Endothelial cell of umbilical vein (primary cell): ENCODE measurements at regions not wholly inside any gene's neighbourhood (a gene's known extent, or its start where the extent isn't known, plus 50 kb on each side); places are given as distances from the start of the nearest gene placed in this dataset.

ENCODE experiments used
- BruUV-seq: library from RNA; stranded (reverse); fragments of 400-500 nt; replicated peaks from 2 replicates; lab custom pipeline; 2021; lab: Mats Ljungman, UMichigan
- CTCF ChIA-PET: fragments of 300-600, 350-600 bp; sonication (Branson Sonifier 250); formaldehyde crosslinking; loops from one replicate; lab custom pipeline; 2021; ENCODE audit warnings: antibody characterized with exemption, inconsistent platforms; lab: Charles Lee
- POLR2A ChIA-PET: fragments of 300-600, 350-600 bp; sonication (Branson Sonifier 250); formaldehyde crosslinking; loops from one replicate; lab custom pipeline; 2021; ENCODE audit warnings: antibody characterized with exemption, inconsistent platforms; lab: Charles Lee
- DNase-seq: peaks from one replicate; pipeline ENCODE4 v3.0.0-alpha.2; 2011; ENCODE audit warnings: low read depth, low spot score
- FAIRE-seq: peaks from 2 replicates; lab custom pipeline; 2011; peaks lifted over from hg19 to GRCh38; lab: Jason Lieb, UNC
- H2AFZ ChIP-seq: 2 replicates; pipeline ENCODE4 v1.6.0; 2012; ENCODE audit warnings: low read depth, low read length, control low read depth, inconsistent platforms
- H3K27ac ChIP-seq: 2 replicates; pipeline ENCODE4 v1.5.1; 2011; ENCODE audit warnings: low read depth, mild to moderate bottlenecking, control low read depth, low read length, moderate library complexity; ENCODE audit not compliant: insufficient read depth
- H3K27me3 ChIP-seq, 2 experiments: 2 replicates each; pipeline versions ENCODE4 v1.6.0 to v1.6.1; 2011; ENCODE audit warnings: low read length in 2 of 2, mixed read lengths in 1 of 2; ENCODE audit not compliant: control insufficient read depth in 2 of 2, insufficient read depth in 2 of 2
- H3K36me3 ChIP-seq, 2 experiments: 2 replicates in 1 of 2; 3 replicates in 1 of 2; pipeline ENCODE4 v1.5.1; 2011; ENCODE audit warnings: low read length in 2 of 2, mild to moderate bottlenecking in 1 of 2, moderate library complexity in 1 of 2; ENCODE audit not compliant: control insufficient read depth in 2 of 2, insufficient read depth in 2 of 2; ENCODE audit errors: extremely low read depth in 1 of 2
- H3K4me1 ChIP-seq: 3 replicates; pipeline ENCODE4 v1.5.1; 2011; ENCODE audit warnings: mild to moderate bottlenecking, low read length; ENCODE audit not compliant: control insufficient read depth, insufficient read depth; ENCODE audit errors: extremely low read depth
- H3K4me2 ChIP-seq: 2 replicates; pipeline ENCODE4 v1.6.1; 2011; ENCODE audit warnings: low read length, control low read depth, mixed read lengths; ENCODE audit not compliant: insufficient read depth
- H3K4me3 ChIP-seq, 3 experiments: fragments of 200-600 bp in 1 of 3; sonication (generic), shearing (Covaris generic) in 1 of 3; replicated peaks in 1 of 3; 2 replicates each; pipeline ENCODE4 v1.5.1; 2011 to 2016; ENCODE audit warnings: control low read depth in 3 of 3, low read length in 3 of 3, mild to moderate bottlenecking in 2 of 3, inconsistent platforms in 1 of 3, low read depth in 1 of 3, moderate library complexity in 1 of 3; ENCODE audit not compliant: insufficient read depth in 1 of 3
- H3K79me2 ChIP-seq: 2 replicates; pipeline ENCODE4 v1.6.0; 2012; ENCODE audit warnings: low read length, inconsistent platforms; ENCODE audit not compliant: control insufficient read depth, insufficient read depth
- H3K9ac ChIP-seq: replicated peaks from 2 replicates; pipeline ENCODE3; 2011; ENCODE audit warnings: low read length, control low read depth; ENCODE audit not compliant: insufficient read depth; ENCODE audit errors: extremely low read depth
- H3K9me1 ChIP-seq: replicated peaks from 3 replicates; pipeline ENCODE4 v1.6.0; 2011; ENCODE audit warnings: mild to moderate bottlenecking, low read length; ENCODE audit not compliant: control insufficient read depth, insufficient read depth; ENCODE audit errors: extremely low read depth
- H3K9me3 ChIP-seq: replicated peaks from 2 replicates; pipeline ENCODE4 v1.5.1; 2012; ENCODE audit warnings: low read length, inconsistent platforms; ENCODE audit not compliant: control insufficient read depth, insufficient read depth
- H4K20me1 ChIP-seq: replicated peaks from 2 replicates; pipeline ENCODE3; 2011; ENCODE audit warnings: mild to moderate bottlenecking, low read length; ENCODE audit not compliant: control insufficient read depth, insufficient read depth; ENCODE audit errors: extremely low read depth
- EZH2 ChIP-seq: IDR thresholded peaks from 2 replicates; pipeline ENCODE4 v1.6.1; 2012; ENCODE audit warnings: borderline replicate concordance, low read depth, mild to moderate bottlenecking, moderate library complexity, low read length, inconsistent platforms; ENCODE audit not compliant: severe bottlenecking
- FOS ChIP-seq: IDR thresholded peaks from 2 replicates; pipeline ENCODE4 v1.6.1; 2011; ENCODE audit warnings: mild to moderate bottlenecking, low read length, moderate library complexity, borderline replicate concordance; ENCODE audit not compliant: insufficient read depth
- GATA2 ChIP-seq: IDR thresholded peaks from 2 replicates; pipeline ENCODE4 v1.7.0; 2011; ENCODE audit warnings: low read depth, mild to moderate bottlenecking, moderate library complexity, mixed read lengths, low read length; ENCODE audit not compliant: insufficient read length, insufficient read depth
- JUN ChIP-seq: IDR thresholded peaks from 2 replicates; pipeline ENCODE4 v1.6.1; 2011; ENCODE audit warnings: borderline replicate concordance, low read depth; ENCODE audit not compliant: insufficient read length, insufficient read depth
- MYC ChIP-seq: IDR thresholded peaks from one replicate; pipeline ENCODE4 v1.6.1; 2011; ENCODE audit warnings: mild to moderate bottlenecking, low read depth, low read length
- POLR2A ChIP-seq: IDR thresholded peaks from 2 replicates; pipeline ENCODE4 v1.6.1; 2012; ENCODE audit warnings: low read depth, mild to moderate bottlenecking, control low read depth, low read length
- POLR2AphosphoS5 ChIP-seq: IDR thresholded peaks from 2 replicates; pipeline ENCODE4 v1.6.1; 2012; ENCODE audit warnings: low read depth, mild to moderate bottlenecking, control low read depth, low read length, moderate library complexity; ENCODE audit not compliant: insufficient read depth
- dilution Hi-C: fragments of 300-500 bp; cut with MboI; formaldehyde crosslinking; loops from one replicate; pipeline ENCODE4 v1.15.0; 2019; ENCODE audit warnings: low sequenced_read_pairs; ENCODE audit not compliant: extremely low pct_ligation_motif_present
- intact Hi-C: fragments of 100-400 bp; cut with micrococcal nuclease; formaldehyde crosslinking; loops from one replicate; pipeline ENCODE4 v1.10.0; 2022
- TF ChIP-seq, protein P1 (sequence below): IDR thresholded peaks from 2 replicates; pipeline ENCODE4 v1.6.1; 2011; ENCODE audit not compliant: insufficient read depth, insufficient read length
- TF ChIP-seq, protein P2 (sequence below), 2 donors: IDR thresholded peaks; 1 replicate in 1 of 2; 2 replicates in 1 of 2; pipeline ENCODE4 v1.5.1; 2011; ENCODE audit warnings: low read length in 2 of 2, mild to moderate bottlenecking in 2 of 2, moderate library complexity in 2 of 2, control low read depth in 1 of 2, inconsistent platforms in 1 of 2, low read depth in 1 of 2; ENCODE audit not compliant: insufficient read depth in 1 of 2; ENCODE audit errors: extremely low read depth in 1 of 2

GRCh38 chr7:51481421-51481820 is 164.8 kb upstream of the COBL start:
- no peaks in the 10 kb centered on the region for H3K9me1 ChIP-seq
- no peak for DNase-seq
- no peak overlapping the region for H3K27ac ChIP-seq
- no peaks in the 10 kb centered on the region for H3K4me1 ChIP-seq
- no peaks in the 10 kb centered on the region for H3K36me3 ChIP-seq
- no peak overlapping the region for H3K4me2 ChIP-seq
- no peaks in the 10 kb centered on the region for H3K27me3 ChIP-seq
- no peaks in the 10 kb centered on the region for H3K79me2 ChIP-seq
- BruUV-seq: no TSS peak
- no peaks in the 10 kb centered on the region for H4K20me1 ChIP-seq
- ChIA-PET POLR2A (no interaction called here), CTCF (no interaction called here)
- intact Hi-C loops (no loop called here), dilution Hi-C loops (no loop called here)
- H3K9ac ChIP-seq: no peak overlapping the region
- TF ChIP-seq GATA2 (no peak), FOS (no peak), EZH2 (no peak), JUN (no peak), MYC (no peak), POLR2A (no peak), POLR2AphosphoS5 (no peak)
- TF ChIP-seq, protein P1, sequence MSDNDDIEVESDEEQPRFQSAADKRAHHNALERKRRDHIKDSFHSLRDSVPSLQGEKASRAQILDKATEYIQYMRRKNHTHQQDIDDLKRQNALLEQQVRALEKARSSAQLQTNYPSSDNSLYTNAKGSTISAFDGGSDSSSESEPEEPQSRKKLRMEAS: no peak
- TF ChIP-seq, protein P2, sequence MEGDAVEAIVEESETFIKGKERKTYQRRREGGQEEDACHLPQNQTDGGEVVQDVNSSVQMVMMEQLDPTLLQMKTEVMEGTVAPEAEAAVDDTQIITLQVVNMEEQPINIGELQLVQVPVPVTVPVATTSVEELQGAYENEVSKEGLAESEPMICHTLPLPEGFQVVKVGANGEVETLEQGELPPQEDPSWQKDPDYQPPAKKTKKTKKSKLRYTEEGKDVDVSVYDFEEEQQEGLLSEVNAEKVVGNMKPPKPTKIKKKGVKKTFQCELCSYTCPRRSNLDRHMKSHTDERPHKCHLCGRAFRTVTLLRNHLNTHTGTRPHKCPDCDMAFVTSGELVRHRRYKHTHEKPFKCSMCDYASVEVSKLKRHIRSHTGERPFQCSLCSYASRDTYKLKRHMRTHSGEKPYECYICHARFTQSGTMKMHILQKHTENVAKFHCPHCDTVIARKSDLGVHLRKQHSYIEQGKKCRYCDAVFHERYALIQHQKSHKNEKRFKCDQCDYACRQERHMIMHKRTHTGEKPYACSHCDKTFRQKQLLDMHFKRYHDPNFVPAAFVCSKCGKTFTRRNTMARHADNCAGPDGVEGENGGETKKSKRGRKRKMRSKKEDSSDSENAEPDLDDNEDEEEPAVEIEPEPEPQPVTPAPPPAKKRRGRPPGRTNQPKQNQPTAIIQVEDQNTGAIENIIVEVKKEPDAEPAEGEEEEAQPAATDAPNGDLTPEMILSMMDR (IDR thresholded peaks at IDR 0.05; ENCODE audit: extremely low read depth in 1 of 2, insufficient read depth in 1 of 2, low read depth in 1 of 2, low read length in 2 of 2): no peak
- FAIRE-seq: no peak
- H3K9me3 ChIP-seq: peaks cover 2% of the 10 kb centered on the region
- H2AFZ ChIP-seq: no peak overlapping the region
- H3K4me3 ChIP-seq: no peak overlapping the region
